ENCODE measurements at regions not wholly inside any gene's neighbourhood (a gene's known extent, or its start where the extent isn't known, plus 50 kb on each side); places are given as distances from the start of the nearest gene placed in this dataset.
"Not testable (repeated sequence)": the region's sequence is repeated elsewhere in the genome, so short reads cannot be mapped to it uniquely, and the experiment has no call there.

DNA sequence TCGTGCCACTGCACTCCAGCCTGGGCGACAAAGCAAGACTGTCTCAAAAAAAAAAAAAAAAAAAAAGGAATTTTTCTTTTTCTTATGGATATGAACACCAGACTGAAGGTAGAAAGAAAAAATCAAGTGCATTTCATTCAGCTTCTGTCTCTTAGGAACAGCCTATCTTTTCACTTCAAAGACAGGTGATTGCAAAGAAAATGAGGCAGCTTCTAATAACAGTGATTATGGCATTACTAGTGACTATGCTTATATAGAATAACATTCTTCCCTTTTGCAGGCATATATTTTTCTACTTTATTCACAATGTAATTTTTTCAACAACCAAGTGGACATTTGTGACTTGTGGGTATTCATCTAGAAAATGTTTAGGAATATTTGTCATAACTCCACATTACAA lies 295.5 kb upstream of the ATXN7L3B start:
- intact Hi-C loops (cut with micrococcal nuclease): no loop called here
- BruUV-seq (replicated peaks): no TSS peak
- DNase-seq (ENCODE audit: unreplicated experiment): no peak
- ChIA-PET POLR2A (no interaction called here), CTCF (interaction anchor here (0.7 kb wide), 1 partner anchor 274 kb away, joined by 4 read pairs; no protein-coding TSS in a partner anchor)
- H3K36me3 Mint-ChIP-seq (ENCODE audit: insufficient read depth, unreplicated experiment): no peaks in the 10 kb centered on the region
- no peaks in the 10 kb centered on the region for H3K27me3 Mint-ChIP-seq (ENCODE audit: insufficient read depth, unreplicated experiment)
- H3K27ac Mint-ChIP-seq (ENCODE audit: low read depth, unreplicated experiment): no peak overlapping the region
- H3K4me1 Mint-ChIP-seq (ENCODE audit: insufficient read depth, unreplicated experiment): no peaks in the 10 kb centered on the region
- H3K9me3 Mint-ChIP-seq (ENCODE audit: unreplicated experiment): peaks cover 23% of the 10 kb centered on the region
- H3K4me3 Mint-ChIP-seq (ENCODE audit: unreplicated experiment): no peak overlapping the region
- TF ChIP-seq, protein P1, sequence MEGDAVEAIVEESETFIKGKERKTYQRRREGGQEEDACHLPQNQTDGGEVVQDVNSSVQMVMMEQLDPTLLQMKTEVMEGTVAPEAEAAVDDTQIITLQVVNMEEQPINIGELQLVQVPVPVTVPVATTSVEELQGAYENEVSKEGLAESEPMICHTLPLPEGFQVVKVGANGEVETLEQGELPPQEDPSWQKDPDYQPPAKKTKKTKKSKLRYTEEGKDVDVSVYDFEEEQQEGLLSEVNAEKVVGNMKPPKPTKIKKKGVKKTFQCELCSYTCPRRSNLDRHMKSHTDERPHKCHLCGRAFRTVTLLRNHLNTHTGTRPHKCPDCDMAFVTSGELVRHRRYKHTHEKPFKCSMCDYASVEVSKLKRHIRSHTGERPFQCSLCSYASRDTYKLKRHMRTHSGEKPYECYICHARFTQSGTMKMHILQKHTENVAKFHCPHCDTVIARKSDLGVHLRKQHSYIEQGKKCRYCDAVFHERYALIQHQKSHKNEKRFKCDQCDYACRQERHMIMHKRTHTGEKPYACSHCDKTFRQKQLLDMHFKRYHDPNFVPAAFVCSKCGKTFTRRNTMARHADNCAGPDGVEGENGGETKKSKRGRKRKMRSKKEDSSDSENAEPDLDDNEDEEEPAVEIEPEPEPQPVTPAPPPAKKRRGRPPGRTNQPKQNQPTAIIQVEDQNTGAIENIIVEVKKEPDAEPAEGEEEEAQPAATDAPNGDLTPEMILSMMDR (IDR thresholded peaks at IDR 0.05; ENCODE audit: unreplicated experiment): no peak

DNA sequence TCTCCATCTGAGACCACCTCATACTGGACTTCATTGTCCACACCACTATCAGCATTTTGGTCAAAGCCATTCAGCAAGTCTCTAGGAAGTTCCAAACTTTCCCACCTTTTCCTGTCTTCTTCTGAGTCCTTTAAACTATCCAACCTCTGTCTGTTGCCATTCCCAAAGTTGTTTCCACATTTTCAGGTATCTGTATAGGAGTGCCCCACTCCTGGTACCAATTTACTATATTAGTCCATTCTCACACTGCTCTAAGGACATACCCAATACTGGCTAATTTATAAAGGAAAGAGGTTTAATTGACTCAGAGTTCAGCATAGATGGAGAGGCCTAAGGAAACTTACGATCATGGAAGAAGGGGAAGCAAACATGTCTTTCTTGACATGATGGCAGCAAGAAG lies 292.2 kb upstream of the ATXN7L3B start:
- Mint-ChIP-seq H3K27me3 (ENCODE audit: insufficient read depth, unreplicated experiment) (no peaks in the 10 kb centered on the region), H3K4me1 (ENCODE audit: insufficient read depth, unreplicated experiment) (no peaks in the 10 kb centered on the region), H3K27ac (ENCODE audit: low read depth, unreplicated experiment) (no peak overlapping the region), H3K36me3 (ENCODE audit: insufficient read depth, unreplicated experiment) (no peaks in the 10 kb centered on the region), H3K4me3 (ENCODE audit: unreplicated experiment) (no peak overlapping the region), H3K9me3 (ENCODE audit: unreplicated experiment) (peaks cover 15% of the 10 kb centered on the region)
- DNase-seq (ENCODE audit: unreplicated experiment): no peak
- POLR2A ChIA-PET: no interaction called here
- BruUV-seq (replicated peaks): no TSS peak
- TF ChIP-seq, protein P1 (IDR thresholded peaks at IDR 0.05; ENCODE audit: unreplicated experiment): no peak
- intact Hi-C loops (cut with micrococcal nuclease): no loop called here
- CTCF ChIA-PET: no interaction called here

DNA sequence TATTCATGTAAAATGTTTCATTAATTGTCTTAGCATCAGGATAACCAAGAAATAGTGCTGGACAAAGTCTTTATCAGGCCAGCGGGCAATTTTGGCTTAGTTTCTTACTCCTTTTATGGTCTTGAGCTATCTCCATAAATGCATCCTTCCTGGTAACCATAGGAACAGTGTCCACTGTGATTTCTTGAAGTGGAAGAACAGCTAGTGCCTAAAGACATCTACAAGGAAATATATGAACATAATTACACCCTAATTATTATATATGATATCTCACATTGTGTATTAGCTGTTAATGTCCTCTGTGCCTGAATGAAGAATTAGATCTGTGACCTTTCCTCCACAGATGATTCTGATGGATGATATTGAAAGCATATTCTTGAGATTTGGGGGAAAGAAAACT lies 286.7 kb upstream of the ATXN7L3B start:
- no peak overlapping the region for H3K27ac Mint-ChIP-seq (ENCODE audit: low read depth, unreplicated experiment)
- ChIA-PET POLR2A (no interaction called here), CTCF (interaction anchor here (0.5 to 0.6 kb wide), 2 partner anchors 14 to 1267 kb away, joined by 3 to 4 read pairs; no protein-coding TSS in a partner anchor)
- H3K36me3 Mint-ChIP-seq (ENCODE audit: insufficient read depth, unreplicated experiment): no peaks in the 10 kb centered on the region
- intact Hi-C loops (cut with micrococcal nuclease): no loop called here
- H3K27me3 Mint-ChIP-seq (ENCODE audit: insufficient read depth, unreplicated experiment): no peaks in the 10 kb centered on the region
- TF ChIP-seq, protein P1 (IDR thresholded peaks at IDR 0.05; ENCODE audit: unreplicated experiment): no peak
- no TSS peak for BruUV-seq (replicated peaks)
- no peak overlapping the region for H3K4me3 Mint-ChIP-seq (ENCODE audit: unreplicated experiment)
- H3K9me3 Mint-ChIP-seq (ENCODE audit: unreplicated experiment): peaks cover 7% of the 10 kb centered on the region
- no peaks in the 10 kb centered on the region for H3K4me1 Mint-ChIP-seq (ENCODE audit: insufficient read depth, unreplicated experiment)
- DNase-seq (ENCODE audit: unreplicated experiment): no peak

DNA sequence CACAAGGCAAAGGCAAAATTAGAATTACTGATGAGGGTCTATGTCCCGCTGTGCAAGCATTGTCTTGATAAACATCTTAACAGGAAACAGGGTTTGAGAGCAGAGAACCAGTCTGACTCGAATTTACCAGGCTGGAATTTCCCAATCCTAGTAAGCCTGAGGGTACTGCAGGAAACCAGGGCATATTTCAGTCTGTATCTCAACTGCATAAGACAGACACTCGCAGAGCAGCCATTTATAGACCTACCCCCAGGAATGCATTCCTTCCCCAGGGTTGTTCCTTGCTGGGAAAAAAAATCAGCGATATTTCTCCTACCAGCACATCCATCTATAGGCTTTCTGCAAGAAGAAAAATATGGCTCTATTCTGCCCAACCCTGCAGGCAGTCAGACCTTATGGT lies 283.8 kb upstream of the ATXN7L3B start:
- H3K4me3 Mint-ChIP-seq (ENCODE audit: unreplicated experiment); H3K4me1 Mint-ChIP-seq (ENCODE audit: insufficient read depth, unreplicated experiment); CTCF ChIA-PET; H3K9me3 Mint-ChIP-seq (ENCODE audit: unreplicated experiment); intact Hi-C loops (cut with micrococcal nuclease); H3K27ac Mint-ChIP-seq (ENCODE audit: low read depth, unreplicated experiment); POLR2A ChIA-PET; DNase-seq (ENCODE audit: unreplicated experiment); H3K36me3 Mint-ChIP-seq (ENCODE audit: insufficient read depth, unreplicated experiment); BruUV-seq (replicated peaks); H3K27me3 Mint-ChIP-seq (ENCODE audit: insufficient read depth, unreplicated experiment): not testable (repeated sequence)

DNA sequence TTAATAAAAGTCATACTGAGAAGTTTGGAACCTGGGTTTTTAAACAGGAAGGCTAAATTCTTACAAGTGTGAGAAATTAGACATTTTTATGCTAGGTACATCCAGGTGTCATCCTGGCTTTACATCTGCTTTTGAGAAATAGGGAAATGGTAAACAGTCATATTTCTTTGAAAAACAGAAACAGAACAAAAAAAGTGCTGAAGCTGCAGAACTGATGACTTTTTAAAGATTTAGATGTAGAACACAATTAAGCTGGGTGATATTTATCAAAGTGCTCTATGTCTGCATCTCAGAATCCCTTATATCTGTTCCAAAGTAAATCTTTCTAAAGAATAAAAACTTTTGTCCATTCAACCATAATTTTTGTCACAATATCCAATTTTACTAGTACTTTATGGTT lies 282.9 kb upstream of the ATXN7L3B start:
- no peak for DNase-seq (ENCODE audit: unreplicated experiment)
- Mint-ChIP-seq H3K9me3 (ENCODE audit: unreplicated experiment) (no peaks in the 10 kb centered on the region), H3K4me1 (ENCODE audit: insufficient read depth, unreplicated experiment) (no peaks in the 10 kb centered on the region), H3K36me3 (ENCODE audit: insufficient read depth, unreplicated experiment) (no peaks in the 10 kb centered on the region), H3K27me3 (ENCODE audit: insufficient read depth, unreplicated experiment) (no peaks in the 10 kb centered on the region), H3K27ac (ENCODE audit: low read depth, unreplicated experiment) (no peak overlapping the region), H3K4me3 (ENCODE audit: unreplicated experiment) (no peak overlapping the region)
- intact Hi-C loops (cut with micrococcal nuclease): no loop called here
- no TSS peak for BruUV-seq (replicated peaks)
- POLR2A ChIA-PET: interaction anchor here (0.6 kb wide), 1 partner anchor 373 kb away, joined by 3 read pairs; no protein-coding TSS in a partner anchor
- CTCF ChIA-PET: no interaction called here
- TF ChIP-seq, protein P1 (IDR thresholded peaks at IDR 0.05; ENCODE audit: unreplicated experiment): no peak
